ENCODE measurements at regions not wholly inside any gene's neighbourhood (a gene's known extent, or its start where the extent isn't known, plus 50 kb on each side); places are given as distances from the start of the nearest gene placed in this dataset.

GRCh38 chr12:69120354-69120753, 119.0 kb upstream of the CPSF6 start:
- TF ChIP-seq POLR2A (IDR thresholded peaks at IDR 0.05) = no peak
- TF ChIP-seq CTCF (IDR thresholded peaks at IDR 0.05) = no peak
- TF ChIP-seq POLR2AphosphoS5 (IDR thresholded peaks at IDR 0.05) = no peak
- TF ChIP-seq EP300 (IDR thresholded peaks at IDR 0.05) = no peak
